GM12872 (cell line): ENCODE measurements at regions not wholly inside any gene's neighbourhood (a gene's known extent, or its start where the extent isn't known, plus 50 kb on each side); places are given as distances from the start of the nearest gene placed in this dataset.

Experiments
- TF ChIP-seq, protein P1 (sequence below): IDR thresholded peaks from 3 replicates; pipeline ENCODE4 v1.5.1; 2011; ENCODE audit warnings: low read depth, mild to moderate bottlenecking, low read length, moderate library complexity; ENCODE audit not compliant: insufficient read depth

DNA sequence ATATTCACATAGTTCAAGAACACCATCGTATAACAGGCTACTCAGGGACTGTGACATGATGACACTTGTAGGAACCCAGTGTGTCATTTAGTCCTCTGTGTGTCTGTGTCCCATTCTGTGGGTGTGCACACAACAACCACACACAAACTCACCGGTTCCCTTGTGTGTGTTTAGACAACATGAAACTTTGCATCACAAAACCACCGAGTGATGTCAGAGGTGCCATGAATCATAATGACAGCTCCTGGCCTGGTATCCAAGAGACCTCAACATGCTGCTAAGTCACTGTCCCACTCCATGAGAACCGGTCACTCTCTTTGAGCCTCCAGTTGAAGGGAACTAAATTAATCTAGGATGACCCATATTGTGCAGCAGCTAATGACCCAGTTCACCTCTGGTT is 421.3 kb downstream of the PREX1 start:
- TF ChIP-seq, protein P1, sequence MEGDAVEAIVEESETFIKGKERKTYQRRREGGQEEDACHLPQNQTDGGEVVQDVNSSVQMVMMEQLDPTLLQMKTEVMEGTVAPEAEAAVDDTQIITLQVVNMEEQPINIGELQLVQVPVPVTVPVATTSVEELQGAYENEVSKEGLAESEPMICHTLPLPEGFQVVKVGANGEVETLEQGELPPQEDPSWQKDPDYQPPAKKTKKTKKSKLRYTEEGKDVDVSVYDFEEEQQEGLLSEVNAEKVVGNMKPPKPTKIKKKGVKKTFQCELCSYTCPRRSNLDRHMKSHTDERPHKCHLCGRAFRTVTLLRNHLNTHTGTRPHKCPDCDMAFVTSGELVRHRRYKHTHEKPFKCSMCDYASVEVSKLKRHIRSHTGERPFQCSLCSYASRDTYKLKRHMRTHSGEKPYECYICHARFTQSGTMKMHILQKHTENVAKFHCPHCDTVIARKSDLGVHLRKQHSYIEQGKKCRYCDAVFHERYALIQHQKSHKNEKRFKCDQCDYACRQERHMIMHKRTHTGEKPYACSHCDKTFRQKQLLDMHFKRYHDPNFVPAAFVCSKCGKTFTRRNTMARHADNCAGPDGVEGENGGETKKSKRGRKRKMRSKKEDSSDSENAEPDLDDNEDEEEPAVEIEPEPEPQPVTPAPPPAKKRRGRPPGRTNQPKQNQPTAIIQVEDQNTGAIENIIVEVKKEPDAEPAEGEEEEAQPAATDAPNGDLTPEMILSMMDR, result no peak

DNA sequence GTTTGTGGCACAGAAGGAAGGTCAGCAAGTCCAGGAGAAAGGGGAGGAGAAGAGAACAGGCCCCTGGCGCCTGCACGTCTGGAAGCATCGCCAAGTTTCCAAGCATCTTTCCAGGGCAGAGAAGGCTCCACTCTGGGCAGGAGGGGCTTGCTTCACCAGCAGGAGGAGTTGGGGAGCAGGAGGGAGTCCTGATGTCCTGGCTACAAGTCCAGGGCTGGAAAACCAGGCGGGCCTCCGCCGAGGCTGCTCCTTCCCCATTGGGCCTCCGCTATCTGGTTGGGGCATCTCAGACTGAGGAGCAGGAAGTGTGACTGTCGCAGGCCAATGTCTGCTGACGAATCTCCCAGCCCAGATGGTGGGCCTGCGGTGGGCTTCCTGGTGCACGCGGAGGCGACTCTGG is 421.9 kb downstream of the PREX1 start:
- TF ChIP-seq, protein P1, result no peak

DNA sequence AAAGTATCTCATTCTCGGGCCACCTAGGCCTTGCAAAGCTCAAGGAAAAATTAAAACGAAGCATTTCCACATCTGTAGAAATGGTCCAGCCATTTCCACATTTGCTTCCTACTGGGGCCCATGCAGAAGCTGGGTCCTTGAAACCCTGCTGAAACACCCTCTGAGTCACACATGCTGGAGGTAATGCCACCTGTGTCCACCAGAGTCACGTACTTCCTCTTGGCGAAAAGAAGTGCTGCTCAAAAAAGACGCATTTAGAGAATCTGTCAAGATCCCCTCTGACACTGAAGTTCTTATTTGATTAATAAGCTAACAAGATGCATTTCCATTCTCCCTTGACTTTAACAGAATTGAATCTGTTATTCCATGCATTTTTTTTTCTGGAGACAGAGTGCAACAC is 423.2 kb downstream of the PREX1 start:
- TF ChIP-seq, protein P1, result peak; percentile 53

DNA sequence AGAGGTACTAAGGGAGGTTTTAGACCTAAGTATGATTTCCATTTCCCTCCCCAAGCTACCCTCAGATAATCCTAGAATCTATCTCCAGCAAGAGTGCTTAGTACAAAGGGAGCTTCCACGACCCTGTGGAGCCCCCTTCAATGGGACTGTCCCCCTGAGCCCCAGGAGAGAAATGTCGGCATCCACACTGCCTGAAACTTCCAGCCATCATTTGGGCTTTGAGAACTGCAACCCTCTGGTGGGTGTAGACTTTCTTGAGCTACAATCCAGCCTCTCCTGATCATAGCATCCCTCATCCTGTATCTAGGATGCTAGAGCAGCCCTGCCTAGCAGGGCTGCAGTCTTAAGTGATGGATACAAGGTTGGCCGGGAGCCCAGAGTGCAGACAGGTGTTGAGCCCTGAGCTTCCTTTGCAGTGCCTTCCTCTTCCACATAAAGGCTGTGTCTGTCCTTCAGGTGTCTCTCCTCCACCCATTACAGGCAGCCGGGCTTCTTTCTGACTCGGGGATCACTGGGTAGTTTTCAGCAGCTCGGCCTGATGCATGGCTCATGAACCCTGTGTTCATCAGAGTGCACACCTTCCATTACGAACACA is 424.5 kb downstream of the PREX1 start:
- TF ChIP-seq, protein P1, result no peak

DNA sequence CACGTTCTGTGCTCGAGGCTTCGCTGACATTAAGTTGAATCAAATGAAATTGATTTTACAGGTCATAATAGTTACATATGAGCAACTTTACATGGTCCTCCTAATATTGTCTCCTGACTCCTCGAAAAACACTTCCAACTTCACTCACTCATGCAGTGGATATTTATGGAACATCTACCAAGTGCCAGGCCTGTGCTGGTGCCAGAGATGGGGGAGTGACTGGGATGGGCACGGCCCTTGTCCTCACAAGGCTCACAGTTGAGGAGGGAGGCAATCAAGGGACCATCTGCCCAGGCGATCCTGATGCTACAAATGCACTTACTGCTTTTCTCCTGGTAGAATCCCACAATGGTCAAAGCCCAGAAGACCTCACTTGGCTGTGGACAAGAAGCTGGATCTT is 426.4 kb downstream of the PREX1 start:
- TF ChIP-seq, protein P1, result no peak

DNA sequence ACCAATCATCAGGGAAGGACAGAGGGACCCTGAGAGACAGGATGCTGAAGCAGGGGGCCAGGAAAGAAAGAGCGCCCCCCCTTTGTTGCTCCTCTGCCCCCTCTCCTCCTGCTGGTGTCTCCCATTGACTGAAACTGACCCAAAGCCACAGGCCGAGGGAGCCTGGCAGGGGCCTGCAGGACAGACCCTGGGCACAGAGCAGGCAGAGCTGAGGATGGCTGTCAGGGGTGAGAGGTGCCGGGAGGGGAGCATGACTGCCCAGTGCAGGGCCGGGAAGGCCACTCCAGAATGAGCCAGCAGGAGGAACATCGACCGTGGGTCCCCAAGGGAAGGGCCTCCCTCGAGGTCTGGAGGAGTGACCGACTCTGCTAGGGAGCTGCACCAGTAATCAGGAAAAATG is 427.8 kb downstream of the PREX1 start:
- TF ChIP-seq, protein P1, result no peak

DNA sequence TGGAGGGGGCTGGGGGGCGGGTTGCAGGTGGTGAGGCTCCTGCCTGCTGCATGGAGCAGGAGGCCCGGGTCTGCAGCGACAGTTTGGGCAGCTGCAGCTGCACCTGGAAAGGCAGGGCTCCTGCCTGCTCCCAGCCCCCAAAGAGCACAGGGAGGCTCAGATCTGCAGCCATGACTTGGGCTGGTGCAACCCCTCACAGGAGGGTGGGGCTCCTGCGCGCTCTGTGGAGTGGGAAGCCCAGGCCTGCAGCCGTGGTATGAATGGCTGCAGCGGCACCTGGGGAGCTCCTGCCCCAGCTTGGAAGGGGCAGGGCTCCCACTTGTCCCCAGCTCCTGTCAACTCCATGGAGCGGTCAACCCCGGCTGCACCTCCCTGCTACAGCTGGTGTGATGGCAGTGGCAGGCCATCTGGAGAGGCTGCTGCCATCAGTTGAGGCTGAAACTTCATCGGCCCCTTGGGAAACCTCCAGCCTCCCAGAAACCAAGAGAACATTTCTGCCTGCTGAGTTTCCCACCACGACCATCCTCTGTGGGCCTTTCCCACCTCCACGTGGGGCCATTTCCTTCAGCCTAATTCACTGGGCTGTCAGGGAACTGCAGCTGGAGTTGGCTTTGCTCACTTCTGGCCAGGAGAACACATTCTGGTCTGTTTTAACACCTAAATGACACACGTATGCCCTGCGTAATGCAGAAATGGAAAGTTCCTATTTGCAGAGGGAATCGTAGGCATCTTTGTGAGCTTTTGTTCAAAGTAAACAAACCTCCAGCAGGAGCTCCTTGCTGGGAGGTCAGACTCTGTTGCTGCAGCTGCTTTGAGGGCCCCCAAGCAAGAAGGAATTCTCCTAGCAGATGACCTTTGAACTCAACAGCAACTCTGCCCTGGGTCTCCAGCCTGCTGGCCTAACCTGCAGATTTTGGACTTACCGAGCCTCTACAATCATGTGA is 429.0 kb downstream of the PREX1 start:
- TF ChIP-seq, protein P1, result no peak
